IMR-90 (cell line): ENCODE measurements at regions not wholly inside any gene's neighbourhood (a gene's known extent, or its start where the extent isn't known, plus 50 kb on each side); places are given as distances from the start of the nearest gene placed in this dataset.
A peak's percentile ranks its signal among the peaks of the same experiment; 100 is the strongest.

Experiments
- ATAC-seq: fragments of 200-7000 bp; cut with Tn5 transposase; 2 replicates; pipeline ENCODE4 v1.9.1; 2020; ENCODE audit warnings: low read depth, mild to moderate bottlenecking, moderate library complexity
- BruUV-seq: library from RNA; stranded (reverse); fragments of 400-500 nt; replicated peaks from 2 replicates; lab custom pipeline; 2021; lab: Mats Ljungman, UMichigan
- CTCF ChIA-PET: fragments of 300-600 bp; formaldehyde crosslinking; extraction: SDS; loops from one replicate; lab custom pipeline; 2021; ENCODE audit warnings: antibody characterized with exemption; lab: Yijun Ruan, JAX
- POLR2A ChIA-PET: fragments of 300-600 bp; sonication (Branson Sonifier 250); formaldehyde crosslinking; loops from one replicate; lab custom pipeline; 2022; ENCODE audit warnings: antibody characterized with exemption; ENCODE audit not compliant: unreplicated experiment; lab: Charles Lee
- DNase-seq: peaks from one replicate; pipeline ENCODE4 v3.0.0; 2013
- H2AFZ ChIP-seq: replicated peaks from 2 replicates; pipeline ENCODE3; 2013; ENCODE audit warnings: low read length, mild to moderate bottlenecking; ENCODE audit not compliant: poor library complexity
- H2AK5ac ChIP-seq: 2 replicates; pipeline ENCODE4 v1.6.1; 2013; ENCODE audit warnings: low read depth, low read length, inconsistent platforms
- H2AK9ac ChIP-seq: replicated peaks from 2 replicates; pipeline ENCODE3; 2013; ENCODE audit warnings: mild to moderate bottlenecking, low read depth, low read length, moderate library complexity; ENCODE audit not compliant: poor library complexity
- H2BK120ac ChIP-seq: 2 replicates; pipeline ENCODE4 v1.6.1; 2013; ENCODE audit warnings: low read depth, low read length, inconsistent platforms
- H2BK15ac ChIP-seq: 3 replicates; pipeline ENCODE4 v1.6.1; 2013; ENCODE audit warnings: low read depth, low read length, inconsistent platforms
- H2BK20ac ChIP-seq: 2 replicates; pipeline ENCODE4 v1.6.1; 2013; ENCODE audit warnings: low read depth, mild to moderate bottlenecking, inconsistent platforms, low read length, moderate library complexity
- H2BK5ac ChIP-seq: 2 replicates; pipeline ENCODE4 v1.6.1; 2013; ENCODE audit warnings: mild to moderate bottlenecking, low read depth, low read length, inconsistent platforms; ENCODE audit not compliant: poor library complexity, severe bottlenecking
- H3K14ac ChIP-seq: replicated peaks from 2 replicates; pipeline ENCODE4 v1.6.1; 2013; ENCODE audit warnings: low read depth, low read length, inconsistent platforms
- H3K18ac ChIP-seq: 2 replicates; pipeline ENCODE4 v1.6.1; 2013; ENCODE audit warnings: low read depth, low read length, control low read depth
- H3K23ac ChIP-seq: 2 replicates; pipeline ENCODE4 v1.6.1; 2013; ENCODE audit warnings: low read depth, low read length, inconsistent platforms
- H3K27ac ChIP-seq: 2 replicates; pipeline ENCODE4 v1.5.1; 2013; ENCODE audit warnings: mild to moderate bottlenecking, control low read depth, low read length; ENCODE audit not compliant: insufficient read depth
- H3K27me3 ChIP-seq: 2 replicates; pipeline ENCODE4 v1.6.1; 2013; ENCODE audit warnings: low read length; ENCODE audit not compliant: control insufficient read depth, insufficient read depth
- H3K36me3 ChIP-seq: 2 replicates; pipeline ENCODE4 v1.6.1; 2013; ENCODE audit warnings: low read length, mixed read lengths; ENCODE audit not compliant: control insufficient read depth, insufficient read depth
- H3K4ac ChIP-seq: 2 replicates; pipeline ENCODE4 v1.6.1; 2013; ENCODE audit warnings: low read depth, low read length, inconsistent platforms
- H3K4me1 ChIP-seq: 2 replicates; pipeline ENCODE4 v1.6.1; 2013; ENCODE audit warnings: low read length, mixed read lengths; ENCODE audit not compliant: control insufficient read depth, insufficient read depth
- H3K4me2 ChIP-seq: 2 replicates; pipeline ENCODE4 v1.6.1; 2013; ENCODE audit warnings: low read depth, mild to moderate bottlenecking, control low read depth, low read length, moderate library complexity
- H3K4me3 ChIP-seq: 2 replicates; pipeline ENCODE4 v1.5.1; 2013; ENCODE audit warnings: low read depth, mild to moderate bottlenecking, control low read depth, low read length, moderate library complexity; ENCODE audit not compliant: insufficient read depth
- H3K56ac ChIP-seq: 2 replicates; pipeline ENCODE4 v1.6.1; 2013; ENCODE audit warnings: low read length, inconsistent platforms; ENCODE audit not compliant: insufficient read depth; ENCODE audit errors: extremely low read depth
- H3K79me1 ChIP-seq, 2 experiments: 2 replicates each; pipeline ENCODE4 v1.6.1; 2013; ENCODE audit warnings: low read length in 2 of 2, inconsistent platforms in 1 of 2, low read depth in 1 of 2
- H3K9ac ChIP-seq: 2 replicates; pipeline ENCODE4 v1.6.1; 2013; ENCODE audit warnings: low read depth, low read length, control low read depth
- H3K9me1 ChIP-seq: 2 replicates; pipeline ENCODE4 v1.6.1; 2013; ENCODE audit warnings: low read length, inconsistent platforms; ENCODE audit not compliant: insufficient read depth
- H3K9me3 ChIP-seq: 2 replicates; pipeline ENCODE4 v1.6.1; 2013; ENCODE audit warnings: low read length; ENCODE audit not compliant: control insufficient read depth, insufficient read depth
- H4K20me1 ChIP-seq: 2 replicates; pipeline ENCODE4 v1.6.1; 2013; ENCODE audit warnings: low read length, inconsistent platforms; ENCODE audit not compliant: insufficient read depth
- H4K5ac ChIP-seq: 2 replicates; pipeline ENCODE4 v1.6.1; 2013; ENCODE audit warnings: mild to moderate bottlenecking, low read depth, low read length, control low read depth
- H4K8ac ChIP-seq, 2 experiments: 2 replicates each; pipeline ENCODE4 v1.6.1; 2013; ENCODE audit warnings: low read depth in 2 of 2, low read length in 2 of 2, control low read depth in 1 of 2, inconsistent platforms in 1 of 2
- H4K91ac ChIP-seq: 2 replicates; pipeline ENCODE4 v1.6.1; 2013; ENCODE audit warnings: low read depth, low read length, inconsistent platforms; ENCODE audit not compliant: insufficient read depth
- MAFK ChIP-seq: IDR thresholded peaks from 2 replicates; pipeline ENCODE4 v1.6.1; 2012; ENCODE audit warnings: low read depth, low read length, improper control_type of control experiment
- MAZ ChIP-seq: IDR thresholded peaks from 2 replicates; pipeline ENCODE4 v1.6.1; 2012; ENCODE audit warnings: low read depth, mild to moderate bottlenecking, low read length, improper control_type of control experiment, moderate library complexity, borderline replicate concordance
- NFE2L2 ChIP-seq: fragments of 150-350 bp; IDR thresholded peaks from 2 replicates; pipeline ENCODE4 v1.6.1; 2016; ENCODE audit warnings: low read depth, mild to moderate bottlenecking, low read length
- POLR2A ChIP-seq: IDR thresholded peaks from 2 replicates; pipeline ENCODE4 v1.6.1; 2012; ENCODE audit warnings: mild to moderate bottlenecking, low read depth, low read length
- RFX5 ChIP-seq: IDR thresholded peaks from 2 replicates; pipeline ENCODE4 v1.8.0; 2012; ENCODE audit warnings: low read depth, mild to moderate bottlenecking, low read length, moderate library complexity
- WGBS, 2 experiments: methylation state at CpG; one replicate each; pipeline versions ENCODE4 v1.1.5 to v1.1.7; 2013; ENCODE audit warnings: missing lambda C conversion rate in 2 of 2; ENCODE audit not compliant: insufficient read length in 1 of 2; ENCODE audit errors: extremely low coverage in 2 of 2; 5-methylcytosine and 5-hydroxymethylcytosine counted together
- dilution Hi-C: fragments of 300-500 bp; cut with HindIII; formaldehyde crosslinking; loops from one replicate; pipeline ENCODE4 v1.14.3; 2018; ENCODE audit warnings: low sequenced_read_pairs; ENCODE audit not compliant: unreplicated experiment
- in situ Hi-C: fragments of 300-500 bp; cut with MboI; formaldehyde crosslinking; loops from 3 replicates; pipeline ENCODE4 v1.14.3; 2019; ENCODE audit warnings: low sequenced_read_pairs, inconsistent platforms, mixed read lengths
- intact Hi-C: fragments of 100-400 bp; cut with micrococcal nuclease; formaldehyde crosslinking; loops from 2 replicates; pipeline ENCODE4 v1.10.0; 2022

DNA sequence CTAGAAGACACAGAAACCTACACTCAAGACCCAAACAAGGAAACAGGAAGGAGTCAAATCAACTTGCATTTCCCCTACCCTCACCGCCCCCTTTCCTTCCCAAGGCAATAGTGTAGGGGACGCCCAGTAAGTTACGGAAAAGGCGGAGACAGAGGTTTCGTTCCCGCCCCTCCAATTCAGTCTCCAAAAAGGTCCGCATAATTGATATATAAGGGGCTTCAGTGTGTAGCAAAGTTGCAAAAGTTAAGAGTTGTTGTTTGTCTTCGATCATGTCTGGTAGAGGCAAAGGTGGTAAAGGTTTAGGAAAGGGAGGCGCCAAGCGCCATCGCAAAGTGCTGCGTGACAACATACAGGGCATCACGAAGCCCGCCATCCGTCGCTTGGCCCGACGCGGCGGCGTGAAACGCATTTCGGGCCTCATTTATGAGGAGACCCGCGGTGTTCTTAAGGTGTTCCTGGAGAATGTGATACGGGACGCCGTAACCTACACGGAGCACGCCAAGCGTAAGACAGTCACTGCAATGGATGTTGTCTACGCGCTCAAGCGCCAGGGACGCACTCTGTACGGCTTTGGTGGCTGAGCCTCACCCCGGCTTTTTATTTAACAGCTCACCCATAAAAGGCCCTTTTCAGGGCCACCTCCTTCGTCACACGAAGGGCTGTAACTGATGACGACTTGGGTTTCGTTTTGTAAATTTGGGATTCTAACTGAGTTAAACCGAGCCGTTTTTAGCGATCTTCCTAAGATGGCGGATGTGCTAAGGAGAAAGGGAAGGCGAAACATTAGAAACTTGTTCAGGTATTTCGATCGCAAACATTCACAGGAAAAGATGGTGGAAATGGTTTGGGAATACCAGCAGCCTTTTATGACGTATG, 124.6 kb upstream of the BTN3A2 start:
- Histone ChIP-seq H2AFZ (peak overlapping the region; percentile 89), H3K4ac (peak overlapping the region; percentile 91), H3K14ac (peak overlapping the region; percentile 92), H3K9ac (peak overlapping the region; percentile 74), H2BK15ac (peak overlapping the region; percentile 52; the same call in 2 of the 3 replicates), H3K79me1 (peaks cover 0 to 4% of the 10 kb centered on the region in 2 experiments; a peak in 1 of 4 replicates), H3K27me3 (no peaks in the 10 kb centered on the region), H3K4me3 (peak overlapping the region; percentile 53), H2BK20ac (peak overlapping the region; percentile 38), H2AK5ac (peak overlapping the region; percentile 84; the same call in 1 of the 2 replicates), H3K27ac (peak overlapping the region; percentile 89), H4K8ac (peak overlapping the region; percentile 69 to 85), H3K36me3 (no peaks in the 10 kb centered on the region), H4K20me1 (no peaks in the 10 kb centered on the region), H3K4me2 (peak overlapping the region; percentile 73), H3K23ac (peak overlapping the region; percentile 98), H3K18ac (peak overlapping the region; percentile 58), H4K5ac (peak overlapping the region; percentile 74), H2BK120ac (peak overlapping the region; percentile 88), H2BK5ac (peak overlapping the region; percentile 87), H3K4me1 (no peaks in the 10 kb centered on the region), H3K56ac (peak overlapping the region; percentile 90), H3K9me1 (peaks cover 3% of the 10 kb centered on the region; the same call in 1 of the 2 replicates), H4K91ac (peak overlapping the region; percentile 68), H3K9me3 (no peaks in the 10 kb centered on the region), H2AK9ac (peak overlapping the region; percentile 90)
- ATAC-seq (peak; percentile 93), DNase-seq (peak; percentile 93)
- WGBS, 2 experiments, result 4% methylated on average over 14 of the region's 49 CpGs; no CpG with 5 or more reads in 1 of the 2 experiments
- ChIA-PET CTCF (no interaction called here), POLR2A (interaction anchor here (0.5 kb wide), 1 partner anchor 10 kb away, joined by 3 read pairs; no protein-coding TSS in a partner anchor)
- in situ Hi-C loops, result no loop called here
- intact Hi-C loops, result loop anchor here (1.0 to 2.0 kb wide), 2 partner anchors 10 to 44 kb away; a partner anchor contains a TSS
- TF ChIP-seq NFE2L2 (no peak), MAFK (no peak), MAZ (no peak; the same call in 1 of the 2 replicates), POLR2A (peak; percentile 94), RFX5 (no peak)
- TSS peak; percentile 99 for BruUV-seq
- dilution Hi-C loops, result no loop called here
